Endodermal cell (in vitro differentiated cells): ENCODE measurements at regions not wholly inside any gene's neighbourhood (a gene's known extent, or its start where the extent isn't known, plus 50 kb on each side); places are given as distances from the start of the nearest gene placed in this dataset.
A peak's percentile ranks its signal among the peaks of the same experiment; 100 is the strongest.

Source experiments
- DNase-seq: peaks from one replicate; pipeline ENCODE4 v3.0.0-alpha.2; 2017
- H3K27ac ChIP-seq: 2 replicates; pipeline ENCODE4 v1.5.1; 2013; ENCODE audit warnings: mild to moderate bottlenecking, low read depth, low read length, moderate library complexity
- H3K27me3 ChIP-seq: 2 replicates; pipeline ENCODE4 v1.6.1; 2013; ENCODE audit warnings: mild to moderate bottlenecking, low read length, moderate library complexity; ENCODE audit not compliant: insufficient read depth, control insufficient read depth, poor library complexity, severe bottlenecking
- H3K36me3 ChIP-seq: 2 replicates; pipeline ENCODE4 v1.7.0; 2013; ENCODE audit warnings: mild to moderate bottlenecking, low read length, moderate library complexity; ENCODE audit not compliant: control insufficient read depth, insufficient read depth
- H3K4me1 ChIP-seq: one replicate; pipeline ENCODE4 v1.7.0; 2013; ENCODE audit warnings: low read length; ENCODE audit not compliant: control insufficient read depth, insufficient read depth
- H3K4me3 ChIP-seq: 2 replicates; pipeline ENCODE4 v1.5.1; 2013; ENCODE audit warnings: mild to moderate bottlenecking, low read length, moderate library complexity
- H3K9ac ChIP-seq: 2 replicates; pipeline ENCODE4 v1.6.1; 2013; ENCODE audit warnings: mild to moderate bottlenecking, low read length, moderate library complexity; ENCODE audit not compliant: poor library complexity, severe bottlenecking; ENCODE audit errors: extremely low read depth
- H3K9me3 ChIP-seq: 2 replicates; pipeline ENCODE4 v1.6.1; 2013; ENCODE audit warnings: mild to moderate bottlenecking, low read length, moderate library complexity; ENCODE audit not compliant: control insufficient read depth
- H3K27ac Mint-ChIP-seq: 2 replicates; pipeline ENCODE4 v1.8.0; 2020; ENCODE audit warnings: mixed read lengths
- H3K27me3 Mint-ChIP-seq: 2 replicates; pipeline ENCODE4 v1.8.0; 2021; ENCODE audit warnings: mild to moderate bottlenecking, mixed read lengths; ENCODE audit not compliant: insufficient read depth
- H3K36me3 Mint-ChIP-seq: 2 replicates; pipeline ENCODE4 v1.8.0; 2020; ENCODE audit warnings: low read depth, mixed read lengths
- H3K4me1 Mint-ChIP-seq: 2 replicates; pipeline ENCODE4 v1.8.0; 2020; ENCODE audit warnings: mixed read lengths
- H3K4me3 Mint-ChIP-seq: 2 replicates; pipeline ENCODE4 v1.8.0; 2020; ENCODE audit warnings: mild to moderate bottlenecking, moderate library complexity, mixed read lengths
- H3K9me3 Mint-ChIP-seq: 2 replicates; pipeline ENCODE4 v1.8.0; 2020; ENCODE audit warnings: mild to moderate bottlenecking, mixed read lengths
- CTCF ChIP-seq: fragments of 200-600 bp; sonication (generic); conservative IDR thresholded peaks from 2 replicates; pipeline ENCODE4 v1.5.0; 2021; ENCODE audit warnings: antibody characterized with exemption, mild to moderate bottlenecking
- WGBS, 2 experiments: methylation state at CpG; one replicate each; pipeline versions ENCODE4 v1.1.5 to v1.1.7; 2013; ENCODE audit warnings: missing lambda C conversion rate in 2 of 2, mixed read lengths in 1 of 2; ENCODE audit not compliant: insufficient coverage in 1 of 2, insufficient read length in 1 of 2; 5-methylcytosine and 5-hydroxymethylcytosine counted together

GRCh38 chr14:62002642-62003041 lies 240.4 kb downstream of the SNAPC1 start:
- TF ChIP-seq CTCF: peak; percentile 11
- Histone ChIP-seq H3K36me3 (no peaks in the 10 kb centered on the region), H3K4me1 (no peaks in the 10 kb centered on the region), H3K4me3 (no peak overlapping the region), H3K9me3 (no peaks in the 10 kb centered on the region), H3K27me3 (no peaks in the 10 kb centered on the region), H3K27ac (no peak overlapping the region), H3K9ac (no peak overlapping the region)
- WGBS, 2 experiments: 80 to 94% methylated on average over 1 of the region's 1 CpG
- DNase-seq: no peak
- H3K9me3 Mint-ChIP-seq: peaks cover 6% of the 10 kb centered on the region
- H3K27me3 Mint-ChIP-seq: no peaks in the 10 kb centered on the region
- no peaks in the 10 kb centered on the region for H3K36me3 Mint-ChIP-seq
- H3K4me3 Mint-ChIP-seq: no peak overlapping the region
- H3K4me1 Mint-ChIP-seq: peaks cover 5% of the 10 kb centered on the region
- H3K27ac Mint-ChIP-seq: no peak overlapping the region

- Histone ChIP-seq H3K27me3 (no peaks in the 10 kb centered on the region), H3K36me3 (no peaks in the 10 kb centered on the region), H3K9me3 (no peaks in the 10 kb centered on the region), H3K4me1 (no peaks in the 10 kb centered on the region), H3K9ac (no peak overlapping the region), H3K4me3 (no peak overlapping the region), H3K27ac (no peak overlapping the region)
- peaks cover 8% of the 10 kb centered on the region for H3K4me1 Mint-ChIP-seq
- H3K4me3 Mint-ChIP-seq: no peak overlapping the region
- no peaks in the 10 kb centered on the region for H3K27me3 Mint-ChIP-seq
- no peak for DNase-seq
- no peak overlapping the region for H3K27ac Mint-ChIP-seq
- TF ChIP-seq CTCF: no peak
- WGBS, 2 experiments: 65 to 69% methylated on average over 2 of the region's 2 CpGs
- peaks cover 6% of the 10 kb centered on the region for H3K9me3 Mint-ChIP-seq
- no peaks in the 10 kb centered on the region for H3K36me3 Mint-ChIP-seq
These were observed 241.5 kb downstream of the SNAPC1 start for GRCh38 chr14:62003701-62004100.

GRCh38 chr14:62006116-62006731 lies 244.0 kb downstream of the SNAPC1 start:
- H3K4me3 Mint-ChIP-seq: no peak overlapping the region
- Histone ChIP-seq H3K4me3 (no peak overlapping the region), H3K9ac (no peak overlapping the region), H3K27me3 (no peaks in the 10 kb centered on the region), H3K9me3 (no peaks in the 10 kb centered on the region), H3K36me3 (no peaks in the 10 kb centered on the region), H3K27ac (no peak overlapping the region), H3K4me1 (no peaks in the 10 kb centered on the region)
- H3K9me3 Mint-ChIP-seq: peaks cover 6% of the 10 kb centered on the region
- H3K4me1 Mint-ChIP-seq: peaks cover 13% of the 10 kb centered on the region
- DNase-seq: no peak
- H3K27ac Mint-ChIP-seq: no peak overlapping the region
- WGBS, 2 experiments: 91 to 96% methylated on average over 3 to 6 of the region's 6 CpGs
- H3K36me3 Mint-ChIP-seq: no peaks in the 10 kb centered on the region
- H3K27me3 Mint-ChIP-seq: no peaks in the 10 kb centered on the region
- no peak for TF ChIP-seq CTCF
